Body of pancreas (tissue), 4 donors: ENCODE measurements at regions not wholly inside any gene's neighbourhood (a gene's known extent, or its start where the extent isn't known, plus 50 kb on each side); places are given as distances from the start of the nearest gene placed in this dataset.
A peak's percentile ranks its signal among the peaks of the same experiment; 100 is the strongest.

Experiments used
- CTCF ChIP-seq, 7 experiments: fragments of 450-650 bp in 4 of 7; fragments of 200-600 bp in 3 of 7; sonication (generic) in 3 of 7; IDR thresholded peaks; one replicate each; pipeline ENCODE4 v1.5.1; 2016 to 2019; ENCODE audit warnings: antibody characterized with exemption in 7 of 7
- POLR2A ChIP-seq, 3 donors: fragments of 450-650 bp; IDR thresholded peaks; one replicate each; pipeline ENCODE4 v1.6.1; 2016; ENCODE audit warnings: antibody characterized with exemption in 3 of 3, mild to moderate bottlenecking in 2 of 3

DNA sequence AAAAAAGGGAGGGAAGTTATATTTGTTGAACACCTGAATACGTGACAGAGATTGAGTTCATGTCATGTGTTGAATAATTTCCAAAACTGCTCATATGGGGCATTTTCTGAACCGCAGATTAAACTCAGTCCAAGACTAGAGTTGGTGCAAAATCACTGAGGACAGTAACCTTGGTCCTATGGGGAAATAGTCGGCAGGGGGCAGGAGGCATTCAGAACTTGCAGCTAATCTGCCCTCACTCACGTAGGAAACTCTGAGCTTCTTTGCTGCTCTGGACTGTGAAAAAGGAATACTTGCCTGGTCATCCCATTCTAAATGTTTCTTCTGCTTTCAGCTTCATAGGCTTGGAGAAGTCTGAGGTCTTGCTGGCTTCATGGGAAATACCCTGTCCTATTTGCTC, 228.3 kb upstream of the ZP4 start:
- TF ChIP-seq CTCF (IDR thresholded peaks at IDR 0.05) = peak in 1 of 7 experiments; percentile 8
- TF ChIP-seq POLR2A (IDR thresholded peaks at IDR 0.05) = no peak
